ENCODE measurements at regions not wholly inside any gene's neighbourhood (a gene's known extent, or its start where the extent isn't known, plus 50 kb on each side); places are given as distances from the start of the nearest gene placed in this dataset.

- H3K23ac ChIP-seq (ENCODE audit: insufficient read length), result no peak overlapping the region
- FAIRE-seq, result no peak
- no peak overlapping the region; the same call in 1 of the 2 replicates for H3K18ac ChIP-seq (ENCODE audit: extremely low read depth, low read length)
- H3K9me3 ChIP-seq (ENCODE audit: insufficient read depth in 2 of 2, low read depth in 1 of 2, low read length in 1 of 2), result no peaks in the 10 kb centered on the region
- no peak overlapping the region for H2BK120ac ChIP-seq (replicated peaks; ENCODE audit: low read depth, low read length)
- H2AK5ac ChIP-seq (ENCODE audit: low read depth, low read length), result no peak overlapping the region
- no peaks in the 10 kb centered on the region for H3K27me3 ChIP-seq (replicated peaks in 1 of 4; ENCODE audit: control insufficient read depth in 3 of 4, extremely low read depth in 1 of 4, insufficient read depth in 3 of 4, low read length in 3 of 4)
- H3K79me1 ChIP-seq (ENCODE audit: low read depth, low read length), result no peaks in the 10 kb centered on the region
- H2BK15ac ChIP-seq (ENCODE audit: low read length), result no peak overlapping the region
- no peak overlapping the region for H3K27ac ChIP-seq (ENCODE audit: low read depth, low read length)
- DNase-seq (ENCODE audit: low read depth in 1 of 2, low spot score in 2 of 2), result no peak
- no peak overlapping the region for H4K91ac ChIP-seq (replicated peaks; ENCODE audit: insufficient read length, low read length)
- no peaks in the 10 kb centered on the region for H3K23me2 ChIP-seq (ENCODE audit: low read depth, low read length)
- no peaks in the 10 kb centered on the region for H4K20me1 ChIP-seq (replicated peaks in 1 of 2; ENCODE audit: control insufficient read depth in 1 of 2, insufficient read depth in 2 of 2, low read length in 2 of 2)
- no peak overlapping the region for H4K8ac ChIP-seq (ENCODE audit: extremely low read depth, insufficient read depth, low read length)
- no peak overlapping the region for H2BK12ac ChIP-seq (ENCODE audit: low read depth, low read length)
- no peak overlapping the region for H2BK5ac ChIP-seq (ENCODE audit: low read depth, low read length)
- no peak overlapping the region for H3K4me2 ChIP-seq (ENCODE audit: insufficient read depth in 1 of 2, low read depth in 2 of 2, low read length in 2 of 2)
- no peak overlapping the region for H3K14ac ChIP-seq (ENCODE audit: insufficient read length)
- no peak overlapping the region for H3K4me3 ChIP-seq (ENCODE audit: extremely low read depth in 1 of 4, insufficient read depth in 2 of 4, low read depth in 3 of 4, low read length in 4 of 4)
- H4K5ac ChIP-seq (ENCODE audit: insufficient read length, low read depth, low read length), result no peak overlapping the region
- CTCF ChIA-PET (ENCODE audit: partially characterized antibody), result no interaction called here
- POLR2A ChIA-PET (ENCODE audit: partially characterized antibody), result no interaction called here
- H2AFZ ChIP-seq (ENCODE audit: low read length), result no peak overlapping the region
- no peaks in the 10 kb centered on the region for H3K36me3 ChIP-seq (ENCODE audit: control insufficient read depth in 2 of 4, insufficient read depth in 4 of 4, low read length in 3 of 4)
- no peak overlapping the region for H3K9ac ChIP-seq (replicated peaks in 1 of 4; ENCODE audit: extremely low read depth in 1 of 4, low read depth in 3 of 4, low read length in 3 of 4)
- no peak overlapping the region for H2BK20ac ChIP-seq (ENCODE audit: low read length)
- H3K4ac ChIP-seq (replicated peaks; ENCODE audit: insufficient read length, low read depth, low read length), result no peak overlapping the region
- H3K4me1 ChIP-seq (replicated peaks in 1 of 4; ENCODE audit: control insufficient read depth in 3 of 4, insufficient read depth in 4 of 4, low read length in 3 of 4), result no peaks in the 10 kb centered on the region
- no peak overlapping the region for H3K56ac ChIP-seq (replicated peaks; ENCODE audit: insufficient read length, low read depth, low read length)
- WGBS, 2 experiments (ENCODE audit: extremely low coverage in 1 of 2, insufficient coverage in 1 of 2, insufficient read length in 1 of 2, insufficient replicate concordance in 2 of 2, low coverage in 1 of 2, low lambda C conversion rate in 2 of 2, missing lambda C conversion rate in 1 of 2), result 87% methylated on average over 7 of the region's 7 CpGs; no CpG with 5 or more reads in 1 of the 2 experiments
- no peaks in the 10 kb centered on the region for H3K79me2 ChIP-seq (ENCODE audit: control insufficient read depth in 1 of 2, insufficient read depth in 2 of 2, low read length in 2 of 2)
- TF ChIP-seq EP300 (IDR thresholded peaks at IDR 0.05; ENCODE audit: borderline replicate concordance in 1 of 2, low read depth in 2 of 2, low read length in 2 of 2) (no peak), CBX5 (IDR thresholded peaks at IDR 0.05; ENCODE audit: low read depth, low read length) (no peak), CHD1 (IDR thresholded peaks at IDR 0.05; ENCODE audit: low read depth, low read length) (no peak), SIX5 (IDR thresholded peaks at IDR 0.05; ENCODE audit: low read depth, low read length) (no peak), EZH2 (IDR thresholded peaks at IDR 0.05; ENCODE audit: low read depth, low read length, severe bottlenecking) (no peak)
These were observed 125.8 kb upstream of the CLNK start for GRCh38 chr4:10810411-10810810.

All from H1 (cell line).